ENCODE measurements at regions not wholly inside any gene's neighbourhood (a gene's known extent, or its start where the extent isn't known, plus 50 kb on each side); places are given as distances from the start of the nearest gene placed in this dataset.

DNA sequence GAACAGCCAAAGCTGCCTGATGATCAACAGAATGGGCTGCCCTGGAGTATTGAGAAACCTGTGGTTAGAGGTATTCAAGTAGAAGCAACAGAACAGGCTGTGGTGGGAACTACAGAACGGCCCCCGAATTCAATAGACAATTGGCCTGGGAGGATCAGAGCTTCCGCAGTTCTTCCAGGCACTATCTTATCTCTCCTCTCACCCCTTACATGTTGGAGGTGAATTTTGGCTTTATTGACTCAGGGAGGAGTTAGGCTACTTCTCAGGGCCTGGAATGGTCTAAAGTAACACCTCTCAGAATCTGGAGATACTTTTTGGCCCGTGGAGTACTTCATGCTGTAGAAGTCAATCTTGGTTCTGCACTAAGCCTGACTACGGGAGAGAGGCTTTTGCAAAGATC is 253.0 kb downstream of the PRDM2 start:
- no peaks in the 10 kb centered on the region for H3K4me1 ChIP-seq (ENCODE audit: control insufficient read depth, extremely low read depth, insufficient read depth, low read length)
- H4K20me1 ChIP-seq (ENCODE audit: control insufficient read depth, extremely low read depth, insufficient read depth, low read length), result no peaks in the 10 kb centered on the region
- no peak overlapping the region for H3K4me2 ChIP-seq (ENCODE audit: control insufficient read depth, extremely low read depth, insufficient read depth, low read depth, low read length)
- dilution Hi-C loops (cut with MboI; ENCODE audit: extremely low pct_ligation_motif_present, low sequenced_read_pairs), result no loop called here
- H3K36me3 ChIP-seq (ENCODE audit: control insufficient read depth in 2 of 2, extremely low read depth in 1 of 2, insufficient read depth in 2 of 2, low read length in 2 of 2), result no peaks in the 10 kb centered on the region
- H3K27ac ChIP-seq (ENCODE audit: control insufficient read depth, insufficient read depth, low read length), result no peak overlapping the region
- no peak overlapping the region for H2AFZ ChIP-seq (ENCODE audit: control insufficient read depth, low read length)
- H3K9me3 ChIP-seq (ENCODE audit: control insufficient read depth, low read depth, low read length), result no peaks in the 10 kb centered on the region
- no peaks in the 10 kb centered on the region for H3K27me3 ChIP-seq (ENCODE audit: control insufficient read depth, extremely low read depth, insufficient read depth, low read length)
- DNase-seq (ENCODE audit: low read depth, low spot score), result no peak
- TF ChIP-seq, protein P1, sequence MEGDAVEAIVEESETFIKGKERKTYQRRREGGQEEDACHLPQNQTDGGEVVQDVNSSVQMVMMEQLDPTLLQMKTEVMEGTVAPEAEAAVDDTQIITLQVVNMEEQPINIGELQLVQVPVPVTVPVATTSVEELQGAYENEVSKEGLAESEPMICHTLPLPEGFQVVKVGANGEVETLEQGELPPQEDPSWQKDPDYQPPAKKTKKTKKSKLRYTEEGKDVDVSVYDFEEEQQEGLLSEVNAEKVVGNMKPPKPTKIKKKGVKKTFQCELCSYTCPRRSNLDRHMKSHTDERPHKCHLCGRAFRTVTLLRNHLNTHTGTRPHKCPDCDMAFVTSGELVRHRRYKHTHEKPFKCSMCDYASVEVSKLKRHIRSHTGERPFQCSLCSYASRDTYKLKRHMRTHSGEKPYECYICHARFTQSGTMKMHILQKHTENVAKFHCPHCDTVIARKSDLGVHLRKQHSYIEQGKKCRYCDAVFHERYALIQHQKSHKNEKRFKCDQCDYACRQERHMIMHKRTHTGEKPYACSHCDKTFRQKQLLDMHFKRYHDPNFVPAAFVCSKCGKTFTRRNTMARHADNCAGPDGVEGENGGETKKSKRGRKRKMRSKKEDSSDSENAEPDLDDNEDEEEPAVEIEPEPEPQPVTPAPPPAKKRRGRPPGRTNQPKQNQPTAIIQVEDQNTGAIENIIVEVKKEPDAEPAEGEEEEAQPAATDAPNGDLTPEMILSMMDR (optimal IDR thresholded peaks at IDR 0.05 in 1 of 3, IDR thresholded peaks at IDR 0.05 in 1 of 3, conservative IDR thresholded peaks at IDR 0.05 in 1 of 3; ENCODE audit: extremely low read depth in 1 of 3, insufficient read depth in 2 of 3, low read length in 3 of 3), result no peak
- no peak for TF ChIP-seq EZH2 (IDR thresholded peaks at IDR 0.05; ENCODE audit: low read length)
- H3K9me1 ChIP-seq (ENCODE audit: control insufficient read depth, extremely low read depth, insufficient read depth, low read length), result no peaks in the 10 kb centered on the region
- no peak overlapping the region for H3K9ac ChIP-seq (ENCODE audit: control insufficient read depth, extremely low read depth, insufficient read depth, low read length)
- no peaks in the 10 kb centered on the region for H3K79me2 ChIP-seq (ENCODE audit: control insufficient read depth, insufficient read depth, low read length)
- no peak overlapping the region for H3K4me3 ChIP-seq (ENCODE audit: control insufficient read depth in 2 of 3, extremely low read depth in 1 of 3, insufficient read depth in 2 of 3, low read depth in 1 of 3, low read length in 3 of 3)
- no peak for FAIRE-seq

DNA sequence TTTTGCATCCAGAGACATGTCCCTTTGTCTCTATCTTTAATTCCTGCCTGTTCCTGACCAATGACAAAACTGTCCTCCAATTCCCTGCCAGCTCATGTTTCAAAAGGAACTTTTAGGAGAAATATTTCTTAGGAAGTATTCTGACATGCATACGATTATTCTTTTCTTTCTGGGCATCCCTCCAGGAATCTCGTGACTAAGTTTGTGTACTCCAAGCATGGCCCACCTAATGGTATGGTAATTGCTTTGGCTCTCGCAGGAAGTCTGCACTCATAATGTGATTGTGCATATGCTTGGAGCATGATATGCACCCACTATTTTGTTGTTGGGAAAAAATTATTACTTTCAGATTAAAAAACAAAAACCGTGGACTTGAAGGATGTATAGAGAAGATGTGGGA is 256.4 kb downstream of the PRDM2 start:
- H3K4me3 ChIP-seq (ENCODE audit: control insufficient read depth in 2 of 3, extremely low read depth in 1 of 3, insufficient read depth in 2 of 3, low read depth in 1 of 3, low read length in 3 of 3), result no peak overlapping the region
- H3K4me1 ChIP-seq (ENCODE audit: control insufficient read depth, extremely low read depth, insufficient read depth, low read length), result no peaks in the 10 kb centered on the region
- no peaks in the 10 kb centered on the region for H3K79me2 ChIP-seq (ENCODE audit: control insufficient read depth, insufficient read depth, low read length)
- no peaks in the 10 kb centered on the region for H3K9me3 ChIP-seq (ENCODE audit: control insufficient read depth, low read depth, low read length)
- H3K27me3 ChIP-seq (ENCODE audit: control insufficient read depth, extremely low read depth, insufficient read depth, low read length), result no peaks in the 10 kb centered on the region
- no peak overlapping the region for H2AFZ ChIP-seq (ENCODE audit: control insufficient read depth, low read length)
- H3K9me1 ChIP-seq (ENCODE audit: control insufficient read depth, extremely low read depth, insufficient read depth, low read length), result no peaks in the 10 kb centered on the region
- no peak overlapping the region for H3K27ac ChIP-seq (ENCODE audit: control insufficient read depth, insufficient read depth, low read length)
- FAIRE-seq (no peak), DNase-seq (ENCODE audit: low read depth, low spot score) (no peak)
- dilution Hi-C loops (cut with MboI; ENCODE audit: extremely low pct_ligation_motif_present, low sequenced_read_pairs), result no loop called here
- H3K36me3 ChIP-seq (ENCODE audit: control insufficient read depth in 2 of 2, extremely low read depth in 1 of 2, insufficient read depth in 2 of 2, low read length in 2 of 2), result no peaks in the 10 kb centered on the region
- H3K9ac ChIP-seq (ENCODE audit: control insufficient read depth, extremely low read depth, insufficient read depth, low read length), result no peak overlapping the region
- TF ChIP-seq, protein P1 (optimal IDR thresholded peaks at IDR 0.05 in 1 of 3, IDR thresholded peaks at IDR 0.05 in 1 of 3, conservative IDR thresholded peaks at IDR 0.05 in 1 of 3; ENCODE audit: extremely low read depth in 1 of 3, insufficient read depth in 2 of 3, low read length in 3 of 3), result no peak
- TF ChIP-seq EZH2 (IDR thresholded peaks at IDR 0.05; ENCODE audit: low read length), result no peak
- H3K4me2 ChIP-seq (ENCODE audit: control insufficient read depth, extremely low read depth, insufficient read depth, low read depth, low read length), result no peak overlapping the region
- H4K20me1 ChIP-seq (ENCODE audit: control insufficient read depth, extremely low read depth, insufficient read depth, low read length), result no peaks in the 10 kb centered on the region
